HepG2 (cell line): ENCODE measurements at regions not wholly inside any gene's neighbourhood (a gene's known extent, or its start where the extent isn't known, plus 50 kb on each side); places are given as distances from the start of the nearest gene placed in this dataset.

Experiments used
- ATAC-seq: fragments of 200-7000 bp; cut with Tn5 transposase; 3 replicates; pipeline ENCODE4 v1.9.1; 2020; ENCODE audit warnings: mild to moderate bottlenecking, moderate library complexity
- BruUV-seq: library from RNA; stranded (reverse); fragments of 400-500 nt; replicated peaks from 2 replicates; lab custom pipeline; 2021; lab: Mats Ljungman, UMichigan
- CTCF ChIA-PET: fragments of 300-600 bp; formaldehyde crosslinking; extraction: SDS; loops from one replicate; lab custom pipeline; 2021; ENCODE audit warnings: low total read pairs, inconsistent platforms, low intra/inter-chr PET ratio; lab: Yijun Ruan, JAX
- POLR2A ChIA-PET: fragments of 350-600 bp; sonication (Branson Sonifier 250); formaldehyde crosslinking; loops from one replicate; lab custom pipeline; 2020; ENCODE audit warnings: antibody characterized with exemption, inconsistent platforms; lab: Yijun Ruan, JAX
- DNase-seq: peaks from one replicate; pipeline ENCODE4 v3.0.0-alpha.2; 2015; ENCODE audit warnings: low spot score
- FAIRE-seq: peaks from 3 replicates; lab custom pipeline; 2011; peaks lifted over from hg19 to GRCh38; lab: Jason Lieb, UNC
- H2AFZ ChIP-seq: one replicate; pipeline ENCODE4 v1.6.1; 2011; ENCODE audit warnings: low read length, inconsistent platforms
- H3K27ac ChIP-seq: fragments of 300-600 bp; 3 replicates; pipeline ENCODE4 v1.8.0; 2011; ENCODE audit warnings: mixed run types, mild to moderate bottlenecking, mixed read lengths, low read length, inconsistent platforms; ENCODE audit not compliant: insufficient read depth; ENCODE audit errors: extremely low read length
- H3K27me3 ChIP-seq, 2 experiments: fragments of 200-600 bp in 1 of 2; 2 replicates in 1 of 2; 3 replicates in 1 of 2; pipeline versions ENCODE4 v1.6.0 to v1.8.0; 2011; ENCODE audit warnings: low read length in 2 of 2, mild to moderate bottlenecking in 2 of 2, moderate library complexity in 2 of 2, inconsistent platforms in 1 of 2; ENCODE audit not compliant: insufficient read depth in 2 of 2, control insufficient read depth in 1 of 2
- H3K36me3 ChIP-seq, 2 experiments: fragments of 200-600 bp in 1 of 2; replicated peaks in 1 of 2; 2 replicates in 1 of 2; 3 replicates in 1 of 2; pipeline versions ENCODE4 v1.5.1 to v1.8.0; 2011; ENCODE audit warnings: low read length in 2 of 2, inconsistent platforms in 1 of 2; ENCODE audit not compliant: insufficient read depth in 2 of 2, control insufficient read depth in 1 of 2
- H3K4me1 ChIP-seq: 2 replicates; pipeline ENCODE4 v1.5.1; 2012; ENCODE audit warnings: low read length, inconsistent platforms; ENCODE audit not compliant: insufficient read depth
- H3K4me2 ChIP-seq: 2 replicates; pipeline ENCODE4 v1.6.0; 2011; ENCODE audit warnings: low read depth, low read length, inconsistent platforms
- H3K4me3 ChIP-seq, 3 experiments: fragments of 200-600 bp in 1 of 3; sonication (generic), shearing (Covaris generic) in 1 of 3; replicated peaks in 1 of 3; 2 replicates each; pipeline ENCODE4 v1.5.1; 2011 to 2016; ENCODE audit warnings: low read length in 3 of 3, inconsistent platforms in 2 of 3, low read depth in 2 of 3, mild to moderate bottlenecking in 2 of 3, control low read depth in 1 of 3, mixed read lengths in 1 of 3; ENCODE audit not compliant: insufficient read depth in 1 of 3
- H3K79me2 ChIP-seq: one replicate; pipeline ENCODE4 v1.6.1; 2011; ENCODE audit warnings: low read length, inconsistent platforms; ENCODE audit not compliant: insufficient read depth
- H3K9ac ChIP-seq: 2 replicates; pipeline ENCODE4 v1.6.0; 2011; ENCODE audit warnings: mild to moderate bottlenecking, low read depth, low read length, inconsistent platforms; ENCODE audit not compliant: insufficient read depth
- H3K9me3 ChIP-seq: 2 replicates; pipeline ENCODE4 v1.5.1; 2012; ENCODE audit warnings: mild to moderate bottlenecking, low read length
- H4K20me1 ChIP-seq: 2 replicates; pipeline ENCODE4 v1.6.0; 2011; ENCODE audit warnings: inconsistent platforms, mild to moderate bottlenecking, low read length, moderate library complexity; ENCODE audit not compliant: insufficient read depth
- ARID5B ChIP-seq: IDR thresholded peaks from 2 replicates; pipeline ENCODE4 v1.4.0; 2020; ENCODE audit warnings: mild to moderate bottlenecking, missing genetic modification reagents
- CCAR2 ChIP-seq: fragments of 200-400 bp; formaldehyde crosslinking; optimal IDR thresholded peaks from 2 replicates; pipeline ENCODE3; 2018; ENCODE audit warnings: low read depth, mild to moderate bottlenecking, low read length, moderate library complexity
- CENPT ChIP-seq: sonication (generic); formaldehyde crosslinking; IDR thresholded peaks from 2 replicates; pipeline ENCODE4 v1.8.0; 2022; ENCODE audit warnings: low read depth, mild to moderate bottlenecking, moderate library complexity, missing genetic modification reagents
- CSRNP2 ChIP-seq: sonication (generic); formaldehyde crosslinking; conservative IDR thresholded peaks from 2 replicates; pipeline ENCODE4 v1.8.0; 2022; ENCODE audit warnings: low read depth, missing genetic modification reagents
- GTF2F1 ChIP-seq: fragments of 150-350 bp; IDR thresholded peaks from 2 replicates; pipeline ENCODE4 v1.6.1; 2014; ENCODE audit warnings: low read length
- HNRNPH1 ChIP-seq: fragments of 200-400 bp; formaldehyde crosslinking; optimal IDR thresholded peaks from 2 replicates; pipeline ENCODE3; 2017; ENCODE audit warnings: mild to moderate bottlenecking, low read depth, low read length
- NR2C2 ChIP-seq: sonication (generic); formaldehyde crosslinking; IDR thresholded peaks from 2 replicates; pipeline ENCODE4 v1.4.0; 2020; ENCODE audit warnings: missing genetic modification reagents, mild to moderate bottlenecking, moderate library complexity, borderline replicate concordance
- PTBP1 ChIP-seq: fragments of 200-400 bp; formaldehyde crosslinking; IDR thresholded peaks from 2 replicates; pipeline ENCODE4 v1.6.1; 2018; ENCODE audit warnings: low read length, low read depth; ENCODE audit not compliant: poor library complexity, severe bottlenecking
- SP140L ChIP-seq: sonication (generic); formaldehyde crosslinking; IDR thresholded peaks from 2 replicates; pipeline ENCODE4 v1.4.0; 2020; ENCODE audit warnings: missing genetic modification reagents, borderline replicate concordance
- ZBTB1 ChIP-seq: sonication (generic); formaldehyde crosslinking; IDR thresholded peaks from 2 replicates; pipeline ENCODE4 v1.4.0; 2020; ENCODE audit warnings: missing genetic modification reagents, borderline replicate concordance
- ZFP37 ChIP-seq: sonication (generic); formaldehyde crosslinking; IDR thresholded peaks from 2 replicates; pipeline ENCODE4 v1.4.0; 2020; ENCODE audit warnings: missing genetic modification reagents, borderline replicate concordance
- WGBS: methylation state at CpG from one replicate; pipeline ENCODE4 v1.1.6; 2017; ENCODE audit warnings: low lambda C conversion rate; 5-methylcytosine and 5-hydroxymethylcytosine counted together
- in situ Hi-C: cut with HindIII; loops from 2 replicates; pipeline ENCODE4 v1.10.0; 2017; ENCODE audit warnings: low pct_unique_long_range_greater_than_20kb; ENCODE audit not compliant: extremely low pct_ligation_motif_present
- intact Hi-C: fragments of 100-400 bp; cut with micrococcal nuclease; formaldehyde crosslinking; loops from one replicate; pipeline ENCODE4 v1.10.0; 2022; ENCODE audit not compliant: unreplicated experiment
- TF ChIP-seq, protein P1 (sequence below): sonication (generic); formaldehyde crosslinking; IDR thresholded peaks from 2 replicates; pipeline ENCODE4 v1.4.0; 2020; ENCODE audit warnings: mild to moderate bottlenecking, low read depth, missing genetic modification reagents
- TF ChIP-seq, protein P2 (sequence below): sonication (generic); formaldehyde crosslinking; IDR thresholded peaks from 2 replicates; pipeline ENCODE4 v1.5.1; 2020; ENCODE audit warnings: mild to moderate bottlenecking, missing genetic modification reagents

DNA sequence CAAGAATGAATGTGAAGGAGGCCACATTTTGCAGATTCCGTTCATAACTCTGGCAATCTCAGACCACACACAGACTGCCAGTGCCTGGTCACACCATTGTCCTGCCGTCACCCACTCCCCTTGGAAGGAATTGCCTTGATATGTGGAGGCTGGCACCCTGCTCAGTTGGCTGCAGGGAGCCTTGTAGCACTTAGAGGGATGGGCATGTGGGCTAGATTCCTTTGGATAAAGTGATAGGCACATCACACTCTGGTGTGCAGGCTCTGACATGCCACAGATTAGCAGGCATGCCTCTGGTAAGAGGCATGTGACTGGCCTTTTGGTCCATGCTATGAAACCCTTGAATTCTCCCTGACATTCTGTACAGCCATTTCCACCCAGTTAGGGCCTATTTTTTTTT is 254.6 kb upstream of the PIK3R1 start:
- no peak for ATAC-seq
- CTCF ChIA-PET, result no interaction called here
- FAIRE-seq, result no peak
- TF ChIP-seq PTBP1, result no peak
- TF ChIP-seq ZFP37 (CRISPR knock-in tag), result no peak
- no peak for TF ChIP-seq HNRNPH1
- TF ChIP-seq, protein P1, sequence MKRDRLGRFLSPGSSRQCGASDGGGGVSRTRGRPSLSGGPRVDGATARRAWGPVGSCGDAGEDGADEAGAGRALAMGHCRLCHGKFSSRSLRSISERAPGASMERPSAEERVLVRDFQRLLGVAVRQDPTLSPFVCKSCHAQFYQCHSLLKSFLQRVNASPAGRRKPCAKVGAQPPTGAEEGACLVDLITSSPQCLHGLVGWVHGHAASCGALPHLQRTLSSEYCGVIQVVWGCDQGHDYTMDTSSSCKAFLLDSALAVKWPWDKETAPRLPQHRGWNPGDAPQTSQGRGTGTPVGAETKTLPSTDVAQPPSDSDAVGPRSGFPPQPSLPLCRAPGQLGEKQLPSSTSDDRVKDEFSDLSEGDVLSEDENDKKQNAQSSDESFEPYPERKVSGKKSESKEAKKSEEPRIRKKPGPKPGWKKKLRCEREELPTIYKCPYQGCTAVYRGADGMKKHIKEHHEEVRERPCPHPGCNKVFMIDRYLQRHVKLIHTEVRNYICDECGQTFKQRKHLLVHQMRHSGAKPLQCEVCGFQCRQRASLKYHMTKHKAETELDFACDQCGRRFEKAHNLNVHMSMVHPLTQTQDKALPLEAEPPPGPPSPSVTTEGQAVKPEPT (CRISPR knock-in tag), result no peak
- TF ChIP-seq ZBTB1 (CRISPR knock-in tag), result no peak
- TF ChIP-seq, protein P2, sequence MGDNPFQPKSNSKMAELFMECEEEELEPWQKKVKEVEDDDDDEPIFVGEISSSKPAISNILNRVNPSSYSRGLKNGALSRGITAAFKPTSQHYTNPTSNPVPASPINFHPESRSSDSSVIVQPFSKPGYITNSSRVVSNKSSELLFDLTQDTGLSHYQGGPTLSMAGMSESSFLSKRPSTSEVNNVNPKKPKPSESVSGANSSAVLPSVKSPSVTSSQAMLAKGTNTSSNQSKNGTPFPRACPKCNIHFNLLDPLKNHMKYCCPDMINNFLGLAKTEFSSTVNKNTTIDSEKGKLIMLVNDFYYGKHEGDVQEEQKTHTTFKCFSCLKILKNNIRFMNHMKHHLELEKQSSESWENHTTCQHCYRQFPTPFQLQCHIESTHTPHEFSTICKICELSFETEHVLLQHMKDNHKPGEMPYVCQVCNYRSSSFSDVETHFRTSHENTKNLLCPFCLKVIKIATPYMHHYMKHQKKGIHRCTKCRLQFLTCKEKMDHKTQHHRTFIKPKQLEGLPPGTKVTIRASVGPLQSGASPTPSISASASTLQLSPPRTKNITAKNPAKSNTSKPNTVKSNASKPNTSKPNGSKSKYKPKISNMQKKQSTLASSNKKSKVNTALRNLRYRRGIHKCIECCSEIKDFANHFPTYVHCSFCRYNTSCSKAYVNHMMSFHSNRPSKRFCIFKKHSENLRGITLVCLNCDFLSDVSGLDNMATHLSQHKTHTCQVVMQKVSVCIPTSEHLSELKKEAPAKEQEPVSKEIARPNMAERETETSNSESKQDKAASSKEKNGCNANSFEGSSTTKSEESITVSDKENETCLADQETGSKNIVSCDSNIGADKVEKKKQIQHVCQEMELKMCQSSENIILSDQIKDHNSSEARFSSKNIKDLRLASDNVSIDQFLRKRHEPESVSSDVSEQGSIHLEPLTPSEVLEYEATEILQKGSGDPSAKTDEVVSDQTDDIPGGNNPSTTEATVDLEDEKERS, result no peak
- no peak for TF ChIP-seq CENPT (CRISPR knock-in tag)
- TF ChIP-seq GTF2F1, result no peak
- TF ChIP-seq CCAR2, result no peak
- TF ChIP-seq CSRNP2 (CRISPR knock-in tag), result no peak
- no peak for TF ChIP-seq ARID5B (CRISPR knock-in tag)
- no peak for TF ChIP-seq SP140L (CRISPR knock-in tag)
- no peak for TF ChIP-seq NR2C2 (CRISPR knock-in tag)

More for the DNA sequence above, 254.6 kb upstream of the PIK3R1 start:
- BruUV-seq, result no TSS peak
- Histone ChIP-seq H4K20me1 (no peaks in the 10 kb centered on the region), H3K4me1 (no peaks in the 10 kb centered on the region), H3K36me3 (no peaks in the 10 kb centered on the region), H3K9ac (no peak overlapping the region), H3K79me2 (no peaks in the 10 kb centered on the region), H3K9me3 (no peaks in the 10 kb centered on the region), H3K27me3 (no peaks in the 10 kb centered on the region; a peak in 1 of 5 replicates), H3K4me3 (no peak overlapping the region), H3K4me2 (no peak overlapping the region), H3K27ac (no peak overlapping the region), H2AFZ (no peak overlapping the region)
- intact Hi-C loops, result no loop called here
- POLR2A ChIA-PET, result no interaction called here
- in situ Hi-C loops, result no loop called here
- 27% methylated on average over 2 of the region's 2 CpGs for WGBS
- no peak for DNase-seq
